ENCODE measurements at regions not wholly inside any gene's neighbourhood (a gene's known extent, or its start where the extent isn't known, plus 50 kb on each side); places are given as distances from the start of the nearest gene placed in this dataset.

- TF ChIP-seq YY1 (IDR thresholded peaks at IDR 0.05; ENCODE audit: insufficient read depth, insufficient read length) = no peak
- TF ChIP-seq SUZ12 (IDR thresholded peaks at IDR 0.05; ENCODE audit: extremely low read depth, insufficient read depth, insufficient read length) = no peak
- TF ChIP-seq ZNF274 (IDR thresholded peaks at IDR 0.05; ENCODE audit: low read depth, low read length) = no peak
Observed at GRCh38 chr1:191564275-191564674, 594.0 kb upstream of the RGS18 start.

Data from NT2/D1 (cell line).